ENCODE measurements at regions not wholly inside any gene's neighbourhood (a gene's known extent, or its start where the extent isn't known, plus 50 kb on each side); places are given as distances from the start of the nearest gene placed in this dataset.

GRCh38 chr18:56412951-56413350, 225.4 kb downstream of the TXNL1 start:
- Histone ChIP-seq H3K4me1 (ENCODE audit: control insufficient read depth, insufficient read depth, low read length) (no peaks in the 10 kb centered on the region), H3K9me3 (ENCODE audit: control insufficient read depth, insufficient read depth, low read depth, low read length) (no peaks in the 10 kb centered on the region), H3K4me3 (ENCODE audit: low read depth, low read length) (no peak overlapping the region), H3K36me3 (ENCODE audit: control insufficient read depth in 2 of 2, insufficient read depth in 1 of 2, low read length in 2 of 2) (no peaks in the 10 kb centered on the region), H3K27ac (ENCODE audit: extremely low read depth, low read depth, low read length) (no peak overlapping the region)
- CTCF ChIA-PET: no interaction called here
- POLR2A ChIA-PET: no interaction called here
- TF ChIP-seq SETDB1 (IDR thresholded peaks at IDR 0.05; ENCODE audit: insufficient read length, low read length) (no peak), ZNF248 (tag by site-specific recombination; IDR thresholded peaks at IDR 0.05) (no peak), HOXD13 (CRISPR knock-in tag; IDR thresholded peaks at IDR 0.05; ENCODE audit: borderline replicate concordance) (no peak), ZNF18 (tag by site-specific recombination; IDR thresholded peaks at IDR 0.05) (no peak), ZFP69B (tag by site-specific recombination; IDR thresholded peaks at IDR 0.05) (no peak), ZNF23 (tag by site-specific recombination; IDR thresholded peaks at IDR 0.05; ENCODE audit: borderline replicate concordance) (no peak)

GRCh38 chr18:56409736-56410135, 228.7 kb downstream of the TXNL1 start:
- no peaks in the 10 kb centered on the region for H3K9me3 ChIP-seq (ENCODE audit: control insufficient read depth, insufficient read depth, low read depth, low read length)
- CTCF ChIA-PET: no interaction called here
- H3K4me3 ChIP-seq (ENCODE audit: low read depth, low read length): no peak overlapping the region
- H3K36me3 ChIP-seq (ENCODE audit: control insufficient read depth in 2 of 2, insufficient read depth in 1 of 2, low read length in 2 of 2): no peaks in the 10 kb centered on the region
- H3K4me1 ChIP-seq (ENCODE audit: control insufficient read depth, insufficient read depth, low read length): no peaks in the 10 kb centered on the region
- TF ChIP-seq BCL6B (tag by site-specific recombination; IDR thresholded peaks at IDR 0.05): no peak
- no peak for TF ChIP-seq ZNF521 (tag by site-specific recombination; IDR thresholded peaks at IDR 0.05)
- no peak for TF ChIP-seq ZNF350 (tag by site-specific recombination; IDR thresholded peaks at IDR 0.05)
- no peak for TF ChIP-seq SP7 (tag by site-specific recombination; IDR thresholded peaks at IDR 0.05)
- POLR2A ChIA-PET: no interaction called here
- H3K27ac ChIP-seq (ENCODE audit: extremely low read depth, low read depth, low read length): no peak overlapping the region

GRCh38 chr18:56407646-56408180, 230.7 kb downstream of the TXNL1 start:
- Histone ChIP-seq H3K4me3 (ENCODE audit: low read depth, low read length) (no peak overlapping the region), H3K27ac (ENCODE audit: extremely low read depth, low read depth, low read length) (no peak overlapping the region), H3K9me3 (ENCODE audit: control insufficient read depth, insufficient read depth, low read depth, low read length) (no peaks in the 10 kb centered on the region), H3K36me3 (ENCODE audit: control insufficient read depth in 2 of 2, insufficient read depth in 1 of 2, low read length in 2 of 2) (no peaks in the 10 kb centered on the region), H3K4me1 (ENCODE audit: control insufficient read depth, insufficient read depth, low read length) (no peaks in the 10 kb centered on the region)
- ChIA-PET POLR2A (no interaction called here), CTCF (no interaction called here)
- TF ChIP-seq ZSCAN30 (tag by site-specific recombination; IDR thresholded peaks at IDR 0.05): no peak
- no peak for TF ChIP-seq ZNF549 (tag by site-specific recombination; IDR thresholded peaks at IDR 0.05)
- TF ChIP-seq ZNF626 (tag by site-specific recombination; IDR thresholded peaks at IDR 0.05): no peak
- no peak for TF ChIP-seq PRDM6 (tag by site-specific recombination; IDR thresholded peaks at IDR 0.05)
- no peak for TF ChIP-seq INSM2 (tag by site-specific recombination; IDR thresholded peaks at IDR 0.05)
- TF ChIP-seq ZEB2 (tag by site-specific recombination; IDR thresholded peaks at IDR 0.05): no peak
- TF ChIP-seq ZNF670 (tag by site-specific recombination; IDR thresholded peaks at IDR 0.05; ENCODE audit: low read depth): no peak
- no peak for TF ChIP-seq ZNF311 (tag by site-specific recombination; IDR thresholded peaks at IDR 0.05; ENCODE audit: borderline replicate concordance)
